Tibial artery (tissue), 4 donors: ENCODE measurements at regions not wholly inside any gene's neighbourhood (a gene's known extent, or its start where the extent isn't known, plus 50 kb on each side); places are given as distances from the start of the nearest gene placed in this dataset.

ENCODE experiments used
- DNase-seq, 2 donors: peaks; one replicate each; pipeline ENCODE4 v3.0.0-alpha.2; 2019
- H3K27ac ChIP-seq, 2 donors: fragments of 200-600 bp; sonication (generic) in 1 of 2; 1 replicate in 1 of 2; 2 replicates in 1 of 2; pipeline ENCODE4 v1.5.1; 2018 to 2019; ENCODE audit warnings: mild to moderate bottlenecking in 1 of 2
- H3K27me3 ChIP-seq, 2 donors: fragments of 200-600 bp; sonication (generic) in 1 of 2; one replicate each; pipeline versions ENCODE4 v1.5.1 to v1.6.0; 2016 to 2019
- H3K36me3 ChIP-seq, 3 donors: fragments of 200-600 bp; sonication (generic) in 2 of 3; one replicate each; pipeline ENCODE4 v1.5.1; 2016 to 2019; ENCODE audit warnings: mild to moderate bottlenecking in 2 of 3
- H3K4me1 ChIP-seq, 4 donors: fragments of 200-600 bp; sonication (generic) in 2 of 4; 1 replicate in 3 of 4; 2 replicates in 1 of 4; pipeline ENCODE4 v1.5.1; 2016 to 2019
- H3K4me3 ChIP-seq, 2 donors: fragments of 200-600 bp; sonication (generic) in 1 of 2; 1 replicate in 1 of 2; 2 replicates in 1 of 2; pipeline ENCODE4 v1.5.1; 2018 to 2019; ENCODE audit warnings: mild to moderate bottlenecking in 2 of 2
- H3K9me3 ChIP-seq, 3 donors: fragments of 200-600 bp; sonication (generic) in 1 of 3; one replicate each; pipeline ENCODE4 v1.5.1; 2016 to 2019
- CTCF ChIP-seq, 2 experiments: fragments of 200-600 bp in 1 of 2; fragments of 450-650 bp in 1 of 2; IDR thresholded peaks; one replicate each; pipeline ENCODE4 v1.5.1; 2017 to 2019; ENCODE audit warnings: antibody characterized with exemption in 2 of 2, mild to moderate bottlenecking in 1 of 2, moderate library complexity in 1 of 2
- intact Hi-C: fragments of 100-400 bp; cut with DNase I; formaldehyde crosslinking; loops from one replicate; pipeline ENCODE4 v1.15.0; 2023; ENCODE audit warnings: low total_unique reads

GRCh38 chr13:84418041-84418440, 535.8 kb upstream of the SLITRK1 start:
- no peak for TF ChIP-seq CTCF (IDR thresholded peaks at IDR 0.05)
- no peak overlapping the region for H3K27ac ChIP-seq
- no peaks in the 10 kb centered on the region for H3K9me3 ChIP-seq
- no peak overlapping the region for H3K4me3 ChIP-seq
- no peaks in the 10 kb centered on the region for H3K4me1 ChIP-seq
- H3K27me3 ChIP-seq, result no peaks in the 10 kb centered on the region
- no peak for DNase-seq
- intact Hi-C loops, result no loop called here
- H3K36me3 ChIP-seq, result no peaks in the 10 kb centered on the region

GRCh38 chr13:84417416-84417815, 535.1 kb upstream of the SLITRK1 start:
- no peak for DNase-seq

GRCh38 chr13:84413016-84413415, 530.7 kb upstream of the SLITRK1 start:
- Histone ChIP-seq H3K27ac (no peak overlapping the region), H3K4me3 (no peak overlapping the region), H3K9me3 (no peaks in the 10 kb centered on the region), H3K4me1 (no peaks in the 10 kb centered on the region), H3K27me3 (no peaks in the 10 kb centered on the region), H3K36me3 (no peaks in the 10 kb centered on the region)
- DNase-seq, result no peak
- intact Hi-C loops, result no loop called here
- TF ChIP-seq CTCF (IDR thresholded peaks at IDR 0.05), result no peak

More at GRCh38 chr13:84417416-84417815, 535.1 kb upstream of the SLITRK1 start:
- no peaks in the 10 kb centered on the region for H3K9me3 ChIP-seq
- no peak for TF ChIP-seq CTCF (IDR thresholded peaks at IDR 0.05)
- H3K27ac ChIP-seq, result no peak overlapping the region
- H3K27me3 ChIP-seq, result no peaks in the 10 kb centered on the region
- intact Hi-C loops, result no loop called here
- no peaks in the 10 kb centered on the region for H3K36me3 ChIP-seq
- H3K4me1 ChIP-seq, result no peaks in the 10 kb centered on the region
- H3K4me3 ChIP-seq, result no peak overlapping the region

- no peaks in the 10 kb centered on the region for H3K4me1 ChIP-seq
- H3K27me3 ChIP-seq, result no peaks in the 10 kb centered on the region
- intact Hi-C loops, result no loop called here
- H3K4me3 ChIP-seq, result no peak overlapping the region
- TF ChIP-seq CTCF (IDR thresholded peaks at IDR 0.05), result no peak
- H3K27ac ChIP-seq, result no peak overlapping the region
- H3K36me3 ChIP-seq, result no peaks in the 10 kb centered on the region
- DNase-seq, result no peak
- no peaks in the 10 kb centered on the region for H3K9me3 ChIP-seq
Measured at GRCh38 chr13:84405286-84405685, 523.0 kb upstream of the SLITRK1 start.

GRCh38 chr13:84400706-84401105, 518.4 kb upstream of the SLITRK1 start:
- Histone ChIP-seq H3K4me3 (no peak overlapping the region), H3K27me3 (no peaks in the 10 kb centered on the region), H3K4me1 (peaks cover 0 to 6% (median 0%) of the 10 kb centered on the region in 4 donors), H3K27ac (no peak overlapping the region), H3K9me3 (no peaks in the 10 kb centered on the region), H3K36me3 (no peaks in the 10 kb centered on the region)
- no peak for TF ChIP-seq CTCF (IDR thresholded peaks at IDR 0.05)
- intact Hi-C loops, result no loop called here
- no peak for DNase-seq
